ENCODE measurements at regions not wholly inside any gene's neighbourhood (a gene's known extent, or its start where the extent isn't known, plus 50 kb on each side); places are given as distances from the start of the nearest gene placed in this dataset. TPM values are rescaled to one million over a fixed set of nuclear protein-coding genes. Genes with fewer than 3 reads are reported as not detected.

GRCh38 chr7:115070311-115070710, 148.4 kb downstream of the MDFIC start:
- no peak overlapping the region for H3K27ac ChIP-seq
- no peaks in the 10 kb centered on the region for H3K27me3 ChIP-seq
- no peak for TF ChIP-seq POLR2A (IDR thresholded peaks at IDR 0.05)
- no peak for TF ChIP-seq CTCF (IDR thresholded peaks at IDR 0.05)
- intact Hi-C loops (cut with DNase I) = no loop called here
- H3K36me3 ChIP-seq = no peaks in the 10 kb centered on the region
- no peak for DNase-seq
- H3K4me1 ChIP-seq = no peaks in the 10 kb centered on the region
- no peaks in the 10 kb centered on the region for H3K9me3 ChIP-seq
- WGBS, 2 donors = 90 to 100% methylated on average over 1 of the region's 1 CpG
- H3K4me3 ChIP-seq (replicated peaks in 1 of 3) = no peak overlapping the region

Small RNA genes in the stretch of these regions (small RNA-seq; reads per million reads assigned to genes)
- gene RF00019 (not detected), gene SNORA25B (not detected)
